Mesodermal cell (in vitro differentiated cells): ENCODE measurements at regions not wholly inside any gene's neighbourhood (a gene's known extent, or its start where the extent isn't known, plus 50 kb on each side); places are given as distances from the start of the nearest gene placed in this dataset.
"Not testable (repeated sequence)": the region's sequence is repeated elsewhere in the genome, so short reads cannot be mapped to it uniquely, and the experiment has no call there.

ENCODE experiments used
- H3K27ac ChIP-seq: 2 replicates; pipeline ENCODE4 v1.7.0; 2013; ENCODE audit warnings: mild to moderate bottlenecking, low read depth, low read length, moderate library complexity; ENCODE audit not compliant: severe bottlenecking
- H3K36me3 ChIP-seq: 2 replicates; pipeline ENCODE4 v1.7.1; 2013; ENCODE audit warnings: mild to moderate bottlenecking, low read length, moderate library complexity; ENCODE audit not compliant: control insufficient read depth, insufficient read depth
- H3K4me1 ChIP-seq: one replicate; pipeline ENCODE4 v1.7.1; 2013; ENCODE audit warnings: mild to moderate bottlenecking, low read length; ENCODE audit not compliant: insufficient read depth, control insufficient read depth, poor library complexity, severe bottlenecking
- H3K4me3 ChIP-seq: 2 replicates; pipeline ENCODE4 v1.7.0; 2013; ENCODE audit warnings: low read length, control low read depth, mild to moderate bottlenecking; ENCODE audit not compliant: insufficient read depth, poor library complexity, severe bottlenecking; ENCODE audit errors: extremely low read depth
- H3K9me3 ChIP-seq: 2 replicates; pipeline ENCODE4 v1.7.1; 2013; ENCODE audit warnings: mild to moderate bottlenecking, low read length, moderate library complexity; ENCODE audit not compliant: control insufficient read depth
- WGBS, 2 experiments: methylation state at CpG; one replicate each; pipeline ENCODE4 v1.1.5; 2013; ENCODE audit warnings: missing lambda C conversion rate in 2 of 2; ENCODE audit not compliant: insufficient coverage in 2 of 2; 5-methylcytosine and 5-hydroxymethylcytosine counted together

- not testable (repeated sequence) for H3K4me1 ChIP-seq, H3K9me3 ChIP-seq, H3K4me3 ChIP-seq, H3K36me3 ChIP-seq, H3K27ac ChIP-seq
- WGBS, 2 experiments = 97 to 98% methylated on average over 8 to 13 of the region's 16 CpGs
These were observed 57.3 kb upstream of the SPN start for GRCh38 chr16:29605593-29606205.

- not testable (repeated sequence) for H3K9me3 ChIP-seq, H3K4me1 ChIP-seq, H3K36me3 ChIP-seq, H3K4me3 ChIP-seq, H3K27ac ChIP-seq
- 91% methylated on average over 6 to 14 of the region's 26 CpGs for WGBS, 2 experiments
These were observed 56.2 kb upstream of the SPN start for GRCh38 chr16:29606669-29607427.

- H3K4me1 ChIP-seq, H3K9me3 ChIP-seq, H3K27ac ChIP-seq, H3K36me3 ChIP-seq, H3K4me3 ChIP-seq: not testable (repeated sequence)
- WGBS, 2 experiments = 93 to 100% methylated on average over 5 of the region's 11 CpGs
These were observed 55.6 kb upstream of the SPN start for GRCh38 chr16:29607428-29607823.

- not testable (repeated sequence) for H3K36me3 ChIP-seq, H3K27ac ChIP-seq, H3K9me3 ChIP-seq, H3K4me1 ChIP-seq
- peak overlapping the region; percentile 65 for H3K4me3 ChIP-seq
- 0% methylated on average over 12 to 13 of the region's 48 CpGs for WGBS, 2 experiments
These were observed 50.4 kb upstream of the SPN start for GRCh38 chr16:29612381-29613306.
